NCI-H345 treated with DMSO at 0.1 percent for 48 hours (cell line): ENCODE measurements at regions not wholly inside any gene's neighbourhood (a gene's known extent, or its start where the extent isn't known, plus 50 kb on each side); places are given as distances from the start of the nearest gene placed in this dataset.
"Not testable (repeated sequence)": the region's sequence is repeated elsewhere in the genome, so short reads cannot be mapped to it uniquely, and the experiment has no call there.

Experiments used
- DNase-seq: peaks from one replicate; lab custom pipeline; 2025; ENCODE audit not compliant: unreplicated experiment; lab: John Stamatoyannopoulos, UW

DNA sequence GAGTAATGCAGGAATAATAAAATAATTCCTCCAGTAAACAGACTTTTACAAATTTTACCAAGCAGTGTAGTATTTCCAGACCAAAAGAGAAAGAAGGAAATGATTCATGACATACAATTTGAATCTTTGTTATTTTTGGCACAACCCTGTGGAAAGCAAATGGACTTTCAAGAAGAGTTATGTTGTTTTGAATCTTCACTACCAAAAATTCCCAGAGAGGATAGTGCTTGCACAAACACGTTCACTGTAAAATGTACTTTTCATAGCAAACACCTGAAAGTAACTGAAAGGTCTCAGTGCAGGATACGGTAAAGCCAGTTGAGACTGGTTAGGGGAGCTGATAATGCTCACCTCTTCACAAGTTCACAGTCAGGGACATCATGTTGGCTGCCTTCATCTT, 107.1 kb downstream of the USP22 start:
- DNase-seq = no peak

GRCh38 chr17:20938244-20938643, 104.6 kb downstream of the USP22 start:
- DNase-seq = no peak

DNA sequence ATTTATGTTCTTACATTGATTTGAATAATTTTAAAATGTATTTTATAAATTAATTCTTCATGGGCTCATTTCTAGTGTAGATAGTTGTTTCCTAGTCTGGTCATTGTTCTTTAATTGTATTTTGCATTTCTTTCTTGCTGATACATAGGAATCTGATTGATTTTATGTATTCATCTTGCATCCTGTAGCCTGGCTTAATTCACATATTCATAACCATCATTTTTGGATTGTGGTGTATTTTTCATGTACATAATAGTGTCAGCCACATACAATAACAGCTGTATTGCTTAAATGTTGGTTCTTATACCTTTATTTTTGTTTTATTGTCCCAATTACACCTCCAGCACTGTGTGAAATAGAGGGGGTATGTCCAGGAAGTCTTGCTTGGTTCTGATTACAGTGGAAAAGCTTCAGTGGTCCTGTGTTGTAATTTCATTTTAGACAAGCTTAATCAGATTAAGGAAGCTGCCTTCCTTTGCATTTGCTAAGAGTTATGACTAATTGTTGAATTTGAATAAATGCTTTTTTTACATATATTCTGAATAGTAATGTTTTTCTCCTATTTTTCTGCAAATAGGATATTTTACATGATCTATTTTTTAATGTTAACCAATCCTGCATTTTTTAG, 103.7 kb downstream of the USP22 start:
- DNase-seq = no peak

- DNase-seq = no peak
Measured at GRCh38 chr17:20941872-20942271, 100.9 kb downstream of the USP22 start.

- DNase-seq = peak; percentile 41
Measured at GRCh38 chr17:20944014-20944865, 98.6 kb downstream of the USP22 start.

- not testable (repeated sequence) for DNase-seq
Measured at GRCh38 chr17:20947708-20948107, 95.1 kb downstream of the USP22 start.

GRCh38 chr17:20948984-20949777, 93.6 kb downstream of the USP22 start:
- no peak for DNase-seq
